Neural cell (in vitro differentiated cells): ENCODE measurements at regions not wholly inside any gene's neighbourhood (a gene's known extent, or its start where the extent isn't known, plus 50 kb on each side); places are given as distances from the start of the nearest gene placed in this dataset.

Experiments used
- EP300 ChIP-seq: fragments of 450-650 bp; conservative IDR thresholded peaks from 2 replicates; pipeline ENCODE4 v1.6.1; 2014; ENCODE audit warnings: antibody characterized with exemption, mild to moderate bottlenecking, moderate library complexity; ENCODE audit not compliant: poor library complexity, severe bottlenecking
- EZH2 ChIP-seq: fragments of 200-600, 300-800 bp; shearing (Covaris generic), sonication (generic); IDR thresholded peaks from 2 replicates; pipeline ENCODE4 v1.6.1; 2014; ENCODE audit warnings: antibody characterized with exemption, low read length, borderline replicate concordance, mild to moderate bottlenecking; ENCODE audit not compliant: insufficient read depth, poor library complexity, severe bottlenecking
- POLR2AphosphoS5 ChIP-seq: IDR thresholded peaks from 2 replicates; pipeline ENCODE4 v1.6.1; 2012
- SMC3 ChIP-seq: fragments of 450-650 bp; conservative IDR thresholded peaks from 2 replicates; pipeline ENCODE4 v1.6.1; 2014; ENCODE audit warnings: antibody characterized with exemption, mild to moderate bottlenecking, moderate library complexity; ENCODE audit not compliant: poor library complexity
- TF ChIP-seq, protein P1 (sequence below): fragments of 450-650 bp; IDR thresholded peaks from 2 replicates; pipeline ENCODE4 v1.5.1; 2014; ENCODE audit warnings: antibody characterized with exemption, mild to moderate bottlenecking, moderate library complexity; ENCODE audit not compliant: poor library complexity, severe bottlenecking
- TF ChIP-seq, protein P2 (sequence below): IDR thresholded peaks from 2 replicates; pipeline ENCODE4 v1.6.1; 2012; ENCODE audit warnings: borderline replicate concordance

DNA sequence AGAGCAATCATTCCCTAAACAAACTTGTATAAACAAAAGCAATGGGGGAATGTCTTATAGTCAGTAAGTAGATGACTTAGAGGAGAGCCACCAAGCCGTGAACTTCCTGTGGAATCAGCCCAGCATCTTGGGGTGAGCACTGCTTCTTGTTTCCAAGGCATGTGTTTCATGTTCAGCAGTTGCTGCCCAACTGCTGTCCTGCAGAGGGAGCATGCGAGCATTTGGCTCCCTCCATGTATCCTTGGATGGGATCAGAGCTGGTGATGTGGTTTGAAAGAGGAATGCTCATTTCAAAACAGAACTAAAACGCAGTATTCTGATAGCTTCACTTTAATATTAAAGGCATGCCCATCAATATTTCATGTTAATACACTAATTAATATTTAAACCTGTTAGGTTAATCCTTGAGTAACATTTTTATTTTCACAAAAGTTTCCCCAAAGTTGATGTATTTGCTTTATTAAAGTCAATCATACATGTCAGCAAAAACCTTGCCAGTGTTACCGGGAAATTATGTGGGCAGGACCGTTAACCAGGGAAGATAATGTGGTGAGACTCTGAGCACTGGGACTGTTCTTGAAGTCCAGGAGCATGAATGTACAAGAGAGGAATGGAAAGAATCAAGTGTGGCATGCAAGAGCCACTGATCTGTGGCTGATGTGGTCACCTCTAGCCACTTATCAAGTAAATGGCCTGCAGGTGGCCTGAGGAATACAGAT, 172.1 kb upstream of the GGTLC1 start:
- TF ChIP-seq, protein P1, sequence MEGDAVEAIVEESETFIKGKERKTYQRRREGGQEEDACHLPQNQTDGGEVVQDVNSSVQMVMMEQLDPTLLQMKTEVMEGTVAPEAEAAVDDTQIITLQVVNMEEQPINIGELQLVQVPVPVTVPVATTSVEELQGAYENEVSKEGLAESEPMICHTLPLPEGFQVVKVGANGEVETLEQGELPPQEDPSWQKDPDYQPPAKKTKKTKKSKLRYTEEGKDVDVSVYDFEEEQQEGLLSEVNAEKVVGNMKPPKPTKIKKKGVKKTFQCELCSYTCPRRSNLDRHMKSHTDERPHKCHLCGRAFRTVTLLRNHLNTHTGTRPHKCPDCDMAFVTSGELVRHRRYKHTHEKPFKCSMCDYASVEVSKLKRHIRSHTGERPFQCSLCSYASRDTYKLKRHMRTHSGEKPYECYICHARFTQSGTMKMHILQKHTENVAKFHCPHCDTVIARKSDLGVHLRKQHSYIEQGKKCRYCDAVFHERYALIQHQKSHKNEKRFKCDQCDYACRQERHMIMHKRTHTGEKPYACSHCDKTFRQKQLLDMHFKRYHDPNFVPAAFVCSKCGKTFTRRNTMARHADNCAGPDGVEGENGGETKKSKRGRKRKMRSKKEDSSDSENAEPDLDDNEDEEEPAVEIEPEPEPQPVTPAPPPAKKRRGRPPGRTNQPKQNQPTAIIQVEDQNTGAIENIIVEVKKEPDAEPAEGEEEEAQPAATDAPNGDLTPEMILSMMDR: peak; percentile 74
- TF ChIP-seq EZH2: no peak
- TF ChIP-seq SMC3: peak; percentile 79
- no peak for TF ChIP-seq EP300
- no peak for TF ChIP-seq POLR2AphosphoS5
- TF ChIP-seq, protein P2, sequence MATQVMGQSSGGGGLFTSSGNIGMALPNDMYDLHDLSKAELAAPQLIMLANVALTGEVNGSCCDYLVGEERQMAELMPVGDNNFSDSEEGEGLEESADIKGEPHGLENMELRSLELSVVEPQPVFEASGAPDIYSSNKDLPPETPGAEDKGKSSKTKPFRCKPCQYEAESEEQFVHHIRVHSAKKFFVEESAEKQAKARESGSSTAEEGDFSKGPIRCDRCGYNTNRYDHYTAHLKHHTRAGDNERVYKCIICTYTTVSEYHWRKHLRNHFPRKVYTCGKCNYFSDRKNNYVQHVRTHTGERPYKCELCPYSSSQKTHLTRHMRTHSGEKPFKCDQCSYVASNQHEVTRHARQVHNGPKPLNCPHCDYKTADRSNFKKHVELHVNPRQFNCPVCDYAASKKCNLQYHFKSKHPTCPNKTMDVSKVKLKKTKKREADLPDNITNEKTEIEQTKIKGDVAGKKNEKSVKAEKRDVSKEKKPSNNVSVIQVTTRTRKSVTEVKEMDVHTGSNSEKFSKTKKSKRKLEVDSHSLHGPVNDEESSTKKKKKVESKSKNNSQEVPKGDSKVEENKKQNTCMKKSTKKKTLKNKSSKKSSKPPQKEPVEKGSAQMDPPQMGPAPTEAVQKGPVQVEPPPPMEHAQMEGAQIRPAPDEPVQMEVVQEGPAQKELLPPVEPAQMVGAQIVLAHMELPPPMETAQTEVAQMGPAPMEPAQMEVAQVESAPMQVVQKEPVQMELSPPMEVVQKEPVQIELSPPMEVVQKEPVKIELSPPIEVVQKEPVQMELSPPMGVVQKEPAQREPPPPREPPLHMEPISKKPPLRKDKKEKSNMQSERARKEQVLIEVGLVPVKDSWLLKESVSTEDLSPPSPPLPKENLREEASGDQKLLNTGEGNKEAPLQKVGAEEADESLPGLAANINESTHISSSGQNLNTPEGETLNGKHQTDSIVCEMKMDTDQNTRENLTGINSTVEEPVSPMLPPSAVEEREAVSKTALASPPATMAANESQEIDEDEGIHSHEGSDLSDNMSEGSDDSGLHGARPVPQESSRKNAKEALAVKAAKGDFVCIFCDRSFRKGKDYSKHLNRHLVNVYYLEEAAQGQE: no peak
